IMR-90 (cell line): ENCODE measurements at regions not wholly inside any gene's neighbourhood (a gene's known extent, or its start where the extent isn't known, plus 50 kb on each side); places are given as distances from the start of the nearest gene placed in this dataset.

ENCODE experiments used
- ATAC-seq: fragments of 200-7000 bp; cut with Tn5 transposase; 2 replicates; pipeline ENCODE4 v1.9.1; 2020; ENCODE audit warnings: low read depth, mild to moderate bottlenecking, moderate library complexity
- BruUV-seq: library from RNA; stranded (reverse); fragments of 400-500 nt; replicated peaks from 2 replicates; lab custom pipeline; 2021; lab: Mats Ljungman, UMichigan
- CTCF ChIA-PET: fragments of 300-600 bp; formaldehyde crosslinking; extraction: SDS; loops from one replicate; lab custom pipeline; 2021; ENCODE audit warnings: antibody characterized with exemption; lab: Yijun Ruan, JAX
- POLR2A ChIA-PET: fragments of 300-600 bp; sonication (Branson Sonifier 250); formaldehyde crosslinking; loops from one replicate; lab custom pipeline; 2022; ENCODE audit warnings: antibody characterized with exemption; ENCODE audit not compliant: unreplicated experiment; lab: Charles Lee
- DNase-seq: peaks from one replicate; pipeline ENCODE4 v3.0.0; 2013
- H2AFZ ChIP-seq: replicated peaks from 2 replicates; pipeline ENCODE3; 2013; ENCODE audit warnings: low read length, mild to moderate bottlenecking; ENCODE audit not compliant: poor library complexity
- H2AK5ac ChIP-seq: 2 replicates; pipeline ENCODE4 v1.6.1; 2013; ENCODE audit warnings: low read depth, low read length, inconsistent platforms
- H2AK9ac ChIP-seq: replicated peaks from 2 replicates; pipeline ENCODE3; 2013; ENCODE audit warnings: mild to moderate bottlenecking, low read depth, low read length, moderate library complexity; ENCODE audit not compliant: poor library complexity
- H2BK120ac ChIP-seq: 2 replicates; pipeline ENCODE4 v1.6.1; 2013; ENCODE audit warnings: low read depth, low read length, inconsistent platforms
- H2BK15ac ChIP-seq: 3 replicates; pipeline ENCODE4 v1.6.1; 2013; ENCODE audit warnings: low read depth, low read length, inconsistent platforms
- H2BK20ac ChIP-seq: 2 replicates; pipeline ENCODE4 v1.6.1; 2013; ENCODE audit warnings: low read depth, mild to moderate bottlenecking, inconsistent platforms, low read length, moderate library complexity
- H2BK5ac ChIP-seq: 2 replicates; pipeline ENCODE4 v1.6.1; 2013; ENCODE audit warnings: mild to moderate bottlenecking, low read depth, low read length, inconsistent platforms; ENCODE audit not compliant: poor library complexity, severe bottlenecking
- H3K14ac ChIP-seq: replicated peaks from 2 replicates; pipeline ENCODE4 v1.6.1; 2013; ENCODE audit warnings: low read depth, low read length, inconsistent platforms
- H3K18ac ChIP-seq: 2 replicates; pipeline ENCODE4 v1.6.1; 2013; ENCODE audit warnings: low read depth, low read length, control low read depth
- H3K23ac ChIP-seq: 2 replicates; pipeline ENCODE4 v1.6.1; 2013; ENCODE audit warnings: low read depth, low read length, inconsistent platforms
- H3K27ac ChIP-seq: 2 replicates; pipeline ENCODE4 v1.5.1; 2013; ENCODE audit warnings: mild to moderate bottlenecking, control low read depth, low read length; ENCODE audit not compliant: insufficient read depth
- H3K27me3 ChIP-seq: 2 replicates; pipeline ENCODE4 v1.6.1; 2013; ENCODE audit warnings: low read length; ENCODE audit not compliant: control insufficient read depth, insufficient read depth
- H3K36me3 ChIP-seq: 2 replicates; pipeline ENCODE4 v1.6.1; 2013; ENCODE audit warnings: low read length, mixed read lengths; ENCODE audit not compliant: control insufficient read depth, insufficient read depth
- H3K4ac ChIP-seq: 2 replicates; pipeline ENCODE4 v1.6.1; 2013; ENCODE audit warnings: low read depth, low read length, inconsistent platforms
- H3K4me1 ChIP-seq: 2 replicates; pipeline ENCODE4 v1.6.1; 2013; ENCODE audit warnings: low read length, mixed read lengths; ENCODE audit not compliant: control insufficient read depth, insufficient read depth
- H3K4me2 ChIP-seq: 2 replicates; pipeline ENCODE4 v1.6.1; 2013; ENCODE audit warnings: low read depth, mild to moderate bottlenecking, control low read depth, low read length, moderate library complexity
- H3K4me3 ChIP-seq: 2 replicates; pipeline ENCODE4 v1.5.1; 2013; ENCODE audit warnings: low read depth, mild to moderate bottlenecking, control low read depth, low read length, moderate library complexity; ENCODE audit not compliant: insufficient read depth
- H3K56ac ChIP-seq: 2 replicates; pipeline ENCODE4 v1.6.1; 2013; ENCODE audit warnings: low read length, inconsistent platforms; ENCODE audit not compliant: insufficient read depth; ENCODE audit errors: extremely low read depth
- H3K79me1 ChIP-seq, 2 experiments: 2 replicates each; pipeline ENCODE4 v1.6.1; 2013; ENCODE audit warnings: low read length in 2 of 2, inconsistent platforms in 1 of 2, low read depth in 1 of 2
- H3K9ac ChIP-seq: 2 replicates; pipeline ENCODE4 v1.6.1; 2013; ENCODE audit warnings: low read depth, low read length, control low read depth
- H3K9me1 ChIP-seq: 2 replicates; pipeline ENCODE4 v1.6.1; 2013; ENCODE audit warnings: low read length, inconsistent platforms; ENCODE audit not compliant: insufficient read depth
- H3K9me3 ChIP-seq: 2 replicates; pipeline ENCODE4 v1.6.1; 2013; ENCODE audit warnings: low read length; ENCODE audit not compliant: control insufficient read depth, insufficient read depth
- H4K20me1 ChIP-seq: 2 replicates; pipeline ENCODE4 v1.6.1; 2013; ENCODE audit warnings: low read length, inconsistent platforms; ENCODE audit not compliant: insufficient read depth
- H4K5ac ChIP-seq: 2 replicates; pipeline ENCODE4 v1.6.1; 2013; ENCODE audit warnings: mild to moderate bottlenecking, low read depth, low read length, control low read depth
- H4K8ac ChIP-seq, 2 experiments: 2 replicates each; pipeline ENCODE4 v1.6.1; 2013; ENCODE audit warnings: low read depth in 2 of 2, low read length in 2 of 2, control low read depth in 1 of 2, inconsistent platforms in 1 of 2
- H4K91ac ChIP-seq: 2 replicates; pipeline ENCODE4 v1.6.1; 2013; ENCODE audit warnings: low read depth, low read length, inconsistent platforms; ENCODE audit not compliant: insufficient read depth
- BHLHE40 ChIP-seq: fragments of 150-350 bp; IDR thresholded peaks from 2 replicates; pipeline ENCODE4 v1.6.1; 2016; ENCODE audit warnings: mild to moderate bottlenecking, low read depth, low read length
- CEBPB ChIP-seq: IDR thresholded peaks from 2 replicates; pipeline ENCODE4 v1.6.1; 2012; ENCODE audit warnings: low read depth, low read length, improper control_type of control experiment
- CHD1 ChIP-seq: IDR thresholded peaks from 2 replicates; pipeline ENCODE4 v1.6.1; 2012; ENCODE audit warnings: low read depth, low read length, improper control_type of control experiment
- CTCF ChIP-seq: conservative IDR thresholded peaks from 2 replicates; pipeline ENCODE4 v1.5.1; 2012; ENCODE audit warnings: mild to moderate bottlenecking, low read depth, low read length, improper control_type of control experiment
- FOS ChIP-seq: fragments of 150-350 bp; IDR thresholded peaks from 2 replicates; pipeline ENCODE4 v1.6.1; 2016; ENCODE audit warnings: low read depth, low read length
- MAFK ChIP-seq: IDR thresholded peaks from 2 replicates; pipeline ENCODE4 v1.6.1; 2012; ENCODE audit warnings: low read depth, low read length, improper control_type of control experiment
- MXI1 ChIP-seq: IDR thresholded peaks from 2 replicates; pipeline ENCODE4 v1.6.1; 2012; ENCODE audit warnings: low read depth, mild to moderate bottlenecking, low read length, moderate library complexity, borderline replicate concordance
- NFE2L2 ChIP-seq: fragments of 150-350 bp; IDR thresholded peaks from 2 replicates; pipeline ENCODE4 v1.6.1; 2016; ENCODE audit warnings: low read depth, mild to moderate bottlenecking, low read length
- POLR2A ChIP-seq: IDR thresholded peaks from 2 replicates; pipeline ENCODE4 v1.6.1; 2012; ENCODE audit warnings: mild to moderate bottlenecking, low read depth, low read length
- RAD21 ChIP-seq: IDR thresholded peaks from 2 replicates; pipeline ENCODE4 v1.6.1; 2012; ENCODE audit warnings: low read length, improper control_type of control experiment
- RCOR1 ChIP-seq: IDR thresholded peaks from 2 replicates; pipeline ENCODE4 v1.6.1; 2012; ENCODE audit warnings: mild to moderate bottlenecking, low read length, improper control_type of control experiment; ENCODE audit not compliant: insufficient replicate concordance
- RFX5 ChIP-seq: IDR thresholded peaks from 2 replicates; pipeline ENCODE4 v1.8.0; 2012; ENCODE audit warnings: low read depth, mild to moderate bottlenecking, low read length, moderate library complexity
- SMC3 ChIP-seq: fragments of 150-350 bp; IDR thresholded peaks from 2 replicates; pipeline ENCODE4 v1.6.1; 2016; ENCODE audit warnings: low read depth, mild to moderate bottlenecking, antibody characterized with exemption, low read length, moderate library complexity
- USF2 ChIP-seq: fragments of 150-350 bp; IDR thresholded peaks from 2 replicates; pipeline ENCODE4 v1.6.1; 2017; ENCODE audit warnings: mild to moderate bottlenecking, antibody characterized with exemption, low read length, low read depth
- dilution Hi-C: fragments of 300-500 bp; cut with HindIII; formaldehyde crosslinking; loops from one replicate; pipeline ENCODE4 v1.14.3; 2018; ENCODE audit warnings: low sequenced_read_pairs; ENCODE audit not compliant: unreplicated experiment
- in situ Hi-C: fragments of 300-500 bp; cut with MboI; formaldehyde crosslinking; loops from 3 replicates; pipeline ENCODE4 v1.14.3; 2019; ENCODE audit warnings: low sequenced_read_pairs, inconsistent platforms, mixed read lengths
- intact Hi-C: fragments of 100-400 bp; cut with micrococcal nuclease; formaldehyde crosslinking; loops from 2 replicates; pipeline ENCODE4 v1.10.0; 2022

- Histone ChIP-seq H3K9me3 (no peaks in the 10 kb centered on the region), H4K20me1 (no peaks in the 10 kb centered on the region), H3K4ac (no peak overlapping the region), H3K4me3 (no peak overlapping the region), H3K18ac (no peak overlapping the region), H2BK15ac (no peak overlapping the region), H3K56ac (no peak overlapping the region), H3K79me1 (no peaks in the 10 kb centered on the region), H2AK5ac (no peak overlapping the region), H2BK20ac (no peak overlapping the region), H2BK120ac (no peak overlapping the region), H3K4me1 (no peaks in the 10 kb centered on the region), H4K91ac (no peak overlapping the region), H3K27ac (no peak overlapping the region), H3K14ac (no peak overlapping the region), H3K27me3 (peaks cover 5% of the 10 kb centered on the region), H3K36me3 (no peaks in the 10 kb centered on the region), H4K8ac (no peak overlapping the region), H3K9ac (no peak overlapping the region), H4K5ac (no peak overlapping the region), H2AK9ac (no peak overlapping the region), H2BK5ac (no peak overlapping the region), H3K4me2 (no peak overlapping the region), H3K9me1 (no peaks in the 10 kb centered on the region), H2AFZ (no peak overlapping the region), H3K23ac (no peak overlapping the region)
- BruUV-seq, result no TSS peak
- dilution Hi-C loops (no loop called here), in situ Hi-C loops (no loop called here), intact Hi-C loops (no loop called here)
- ATAC-seq (no peak), DNase-seq (no peak)
- no peak for TF ChIP-seq MXI1
- no peak for TF ChIP-seq CHD1
- TF ChIP-seq USF2, result no peak
- TF ChIP-seq RCOR1, result no peak
- TF ChIP-seq RFX5, result no peak
- no peak for TF ChIP-seq FOS
- TF ChIP-seq CEBPB, result no peak
- no peak for TF ChIP-seq MAFK
- no peak for TF ChIP-seq BHLHE40
- TF ChIP-seq SMC3, result no peak
- no peak for TF ChIP-seq CTCF
- TF ChIP-seq RAD21, result no peak
- no peak for TF ChIP-seq NFE2L2
- TF ChIP-seq POLR2A, result no peak
- ChIA-PET CTCF (no interaction called here), POLR2A (no interaction called here)
These were observed 63.1 kb upstream of the LSM6 start for GRCh38 chr4:146112389-146112788.
